Spinal cord (tissue), 9 donors: ENCODE measurements at regions not wholly inside any gene's neighbourhood (a gene's known extent, or its start where the extent isn't known, plus 50 kb on each side); places are given as distances from the start of the nearest gene placed in this dataset.

Experiments
- DNase-seq, 6 donors: peaks; one replicate each; pipeline versions ENCODE4 v3.0.0 to v3.0.0-alpha.2; 2013 to 2015; ENCODE audit warnings: low spot score in 6 of 6, low read depth in 4 of 6
- H3K27ac ChIP-seq: one replicate; pipeline ENCODE4 v1.5.1; 2013; ENCODE audit warnings: low read depth, low read length, control low read depth
- H3K27me3 ChIP-seq: one replicate; pipeline ENCODE4 v1.6.1; 2013; ENCODE audit warnings: low read length; ENCODE audit not compliant: control insufficient read depth, insufficient read depth
- H3K36me3 ChIP-seq: one replicate; pipeline ENCODE4 v1.6.1; 2013; ENCODE audit warnings: low read length; ENCODE audit not compliant: control insufficient read depth, insufficient read depth
- H3K4me1 ChIP-seq: one replicate; pipeline ENCODE4 v1.6.1; 2013; ENCODE audit warnings: low read length; ENCODE audit not compliant: control insufficient read depth, insufficient read depth
- H3K4me3 ChIP-seq: one replicate; pipeline ENCODE4 v1.5.1; 2013; ENCODE audit warnings: low read depth, low read length, control low read depth
- H3K9me3 ChIP-seq: one replicate; pipeline ENCODE4 v1.6.1; 2013; ENCODE audit warnings: low read length; ENCODE audit not compliant: control insufficient read depth, insufficient read depth
- WGBS: methylation state at CpG from one replicate; pipeline ENCODE4 v1.1.5; 2013; ENCODE audit warnings: missing lambda C conversion rate; ENCODE audit not compliant: insufficient coverage; 5-methylcytosine and 5-hydroxymethylcytosine counted together
- donor health status: healthy.

- H3K4me3 ChIP-seq, result no peak overlapping the region
- 87% methylated on average over 11 of the region's 14 CpGs for WGBS
- DNase-seq, result no peak
Observed at GRCh38 chr5:4095918-4096630, 500.4 kb downstream of the IRX1 start.

GRCh38 chr5:4097199-4097598, 501.6 kb downstream of the IRX1 start:
- DNase-seq, result no peak
- Histone ChIP-seq H3K4me1 (no peaks in the 10 kb centered on the region), H3K27me3 (no peaks in the 10 kb centered on the region), H3K4me3 (no peak overlapping the region), H3K9me3 (no peaks in the 10 kb centered on the region), H3K36me3 (no peaks in the 10 kb centered on the region), H3K27ac (no peak overlapping the region)
- WGBS, result 94% methylated on average over 3 of the region's 6 CpGs

More at GRCh38 chr5:4095918-4096630, 500.4 kb downstream of the IRX1 start:
- Histone ChIP-seq H3K9me3 (no peaks in the 10 kb centered on the region), H3K4me1 (no peaks in the 10 kb centered on the region), H3K27ac (no peak overlapping the region), H3K27me3 (no peaks in the 10 kb centered on the region), H3K36me3 (no peaks in the 10 kb centered on the region)

GRCh38 chr5:4098226-4098625, 502.6 kb downstream of the IRX1 start:
- 92% methylated on average over 5 of the region's 9 CpGs for WGBS
- Histone ChIP-seq H3K4me3 (no peak overlapping the region), H3K4me1 (peaks cover 3% of the 10 kb centered on the region), H3K27me3 (no peaks in the 10 kb centered on the region), H3K27ac (no peak overlapping the region), H3K36me3 (no peaks in the 10 kb centered on the region), H3K9me3 (no peaks in the 10 kb centered on the region)
- DNase-seq, result no peak

GRCh38 chr5:4099386-4099785, 503.8 kb downstream of the IRX1 start:
- Histone ChIP-seq H3K9me3 (no peaks in the 10 kb centered on the region), H3K4me1 (peaks cover 3% of the 10 kb centered on the region), H3K27ac (no peak overlapping the region), H3K27me3 (no peaks in the 10 kb centered on the region), H3K36me3 (no peaks in the 10 kb centered on the region), H3K4me3 (no peak overlapping the region)
- DNase-seq, result peak in 2 of 6 donors; percentile 4 to 24
- 55% methylated on average over 6 of the region's 7 CpGs for WGBS

- WGBS, result 74% methylated on average over 11 of the region's 14 CpGs
- no peaks in the 10 kb centered on the region for H3K27me3 ChIP-seq
Observed at GRCh38 chr5:4100739-4101138, 505.1 kb downstream of the IRX1 start.

GRCh38 chr5:4101189-4101588, 505.6 kb downstream of the IRX1 start:
- WGBS, result 67% methylated on average over 11 of the region's 12 CpGs
- DNase-seq, result peak in 1 of 6 donors; percentile 20

More at GRCh38 chr5:4100739-4101138, 505.1 kb downstream of the IRX1 start:
- H3K9me3 ChIP-seq, result no peaks in the 10 kb centered on the region
- H3K4me3 ChIP-seq, result no peak overlapping the region
- peaks cover 3% of the 10 kb centered on the region for H3K4me1 ChIP-seq
- DNase-seq, result no peak
- H3K36me3 ChIP-seq, result no peaks in the 10 kb centered on the region
- H3K27ac ChIP-seq, result no peak overlapping the region

GRCh38 chr5:4104831-4105597, 509.4 kb downstream of the IRX1 start:
- no peaks in the 10 kb centered on the region for H3K36me3 ChIP-seq
- WGBS, result 75% methylated on average over 1 of the region's 4 CpGs
- DNase-seq, result no peak
- H3K9me3 ChIP-seq, result no peaks in the 10 kb centered on the region
- no peaks in the 10 kb centered on the region for H3K27me3 ChIP-seq
- H3K4me1 ChIP-seq, result peaks cover 3% of the 10 kb centered on the region
- H3K27ac ChIP-seq, result no peak overlapping the region
- H3K4me3 ChIP-seq, result no peak overlapping the region

More at GRCh38 chr5:4101189-4101588, 505.6 kb downstream of the IRX1 start:
- Histone ChIP-seq H3K27me3 (no peaks in the 10 kb centered on the region), H3K36me3 (no peaks in the 10 kb centered on the region), H3K9me3 (no peaks in the 10 kb centered on the region), H3K4me1 (peaks cover 3% of the 10 kb centered on the region), H3K4me3 (no peak overlapping the region), H3K27ac (no peak overlapping the region)

- whole genome bisulfite sequencing, result no CpG with 5 or more reads among the region's 1 CpG
Observed at GRCh38 chr5:4108690-4109089, 513.1 kb downstream of the IRX1 start.

GRCh38 chr5:4113426-4113825, 517.8 kb downstream of the IRX1 start:
- Histone ChIP-seq H3K27me3 (peaks cover 2% of the 10 kb centered on the region), H3K36me3 (no peaks in the 10 kb centered on the region), H3K27ac (no peak overlapping the region), H3K4me1 (no peaks in the 10 kb centered on the region), H3K4me3 (no peak overlapping the region), H3K9me3 (no peaks in the 10 kb centered on the region)
- WGBS, result 76% methylated on average over 6 of the region's 8 CpGs
- DNase-seq, result no peak

More at GRCh38 chr5:4108690-4109089, 513.1 kb downstream of the IRX1 start:
- Histone ChIP-seq H3K4me3 (no peak overlapping the region), H3K4me1 (no peaks in the 10 kb centered on the region), H3K27me3 (no peaks in the 10 kb centered on the region), H3K9me3 (no peaks in the 10 kb centered on the region), H3K27ac (no peak overlapping the region), H3K36me3 (no peaks in the 10 kb centered on the region)
- no peak for DNase-seq
